ENCODE measurements at regions not wholly inside any gene's neighbourhood (a gene's known extent, or its start where the extent isn't known, plus 50 kb on each side); places are given as distances from the start of the nearest gene placed in this dataset.

DNA sequence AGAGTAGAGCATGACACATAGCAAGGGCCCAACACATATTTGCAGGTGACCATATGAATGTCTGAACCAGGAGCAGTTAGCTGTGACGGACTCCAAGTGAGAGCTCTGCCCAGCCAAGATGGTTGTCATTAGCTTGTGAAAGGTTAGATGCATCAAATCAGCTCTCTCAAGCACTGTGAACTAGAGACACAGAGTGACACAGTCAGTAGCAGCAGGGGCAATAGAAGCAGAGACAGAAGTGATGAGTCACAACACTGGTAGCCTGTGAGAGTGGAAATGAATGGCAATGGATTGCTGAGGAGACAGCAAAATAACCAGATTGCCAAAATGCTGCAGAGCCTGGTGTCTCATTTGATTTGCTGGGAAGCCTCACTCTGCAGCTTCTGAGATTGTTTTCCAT, 558.9 kb downstream of the PKHD1 start:
- CTCF ChIA-PET, result no interaction called here
- Histone ChIP-seq H3K79me2 (ENCODE audit: control insufficient read depth, insufficient read depth, low read length) (no peaks in the 10 kb centered on the region), H3K4me2 (replicated peaks; ENCODE audit: low read depth, low read length, poor library complexity, severe bottlenecking) (no peak overlapping the region), H3K4me1 (ENCODE audit: control insufficient read depth in 2 of 2, insufficient read depth in 2 of 2, low read length in 2 of 2) (no peaks in the 10 kb centered on the region), H3K36me3 (replicated peaks in 1 of 2; ENCODE audit: control extremely low read depth in 1 of 2, control insufficient read depth in 1 of 2, extremely low read depth in 1 of 2, insufficient read depth in 2 of 2, low read length in 1 of 2) (no peaks in the 10 kb centered on the region), H3K9me3 (ENCODE audit: control extremely low read depth in 1 of 3, control insufficient read depth in 2 of 3, insufficient read depth in 1 of 3, low read length in 2 of 3) (peaks cover 0 to 5% (median 0%) of the 10 kb centered on the region in 3 donors), H3K27me3 (replicated peaks in 1 of 4; ENCODE audit: control extremely low read depth in 1 of 4, control insufficient read depth in 3 of 4, insufficient read depth in 4 of 4, low read length in 3 of 4) (no peaks in the 10 kb centered on the region), H2AFZ (ENCODE audit: insufficient read depth, low read depth, low read length, poor library complexity, severe bottlenecking) (no peak overlapping the region), H4K20me1 (ENCODE audit: control insufficient read depth, insufficient read depth, low read length, poor library complexity, severe bottlenecking) (no peaks in the 10 kb centered on the region), H3K27ac (ENCODE audit: low read length in 2 of 2) (no peak overlapping the region), H3K4me3 (ENCODE audit: control extremely low read depth in 1 of 5, extremely low read depth in 1 of 5, insufficient read depth in 1 of 5, low read depth in 2 of 5, low read length in 4 of 5) (no peak overlapping the region), H3K9ac (ENCODE audit: low read length) (no peak overlapping the region)
- POLR2A ChIA-PET, result no interaction called here
- Mint-ChIP-seq H3K27ac (no peak overlapping the region), H3K9me3 (ENCODE audit: insufficient read depth) (no peaks in the 10 kb centered on the region), H3K4me1 (no peaks in the 10 kb centered on the region), H3K27me3 (no peaks in the 10 kb centered on the region), H3K4me3 (no peak overlapping the region)
- intact Hi-C loops (cut with micrococcal nuclease), result no loop called here
- ATAC-seq (ENCODE audit: low read depth) (no peak), DNase-seq (no peak)
- TF ChIP-seq, protein P1, sequence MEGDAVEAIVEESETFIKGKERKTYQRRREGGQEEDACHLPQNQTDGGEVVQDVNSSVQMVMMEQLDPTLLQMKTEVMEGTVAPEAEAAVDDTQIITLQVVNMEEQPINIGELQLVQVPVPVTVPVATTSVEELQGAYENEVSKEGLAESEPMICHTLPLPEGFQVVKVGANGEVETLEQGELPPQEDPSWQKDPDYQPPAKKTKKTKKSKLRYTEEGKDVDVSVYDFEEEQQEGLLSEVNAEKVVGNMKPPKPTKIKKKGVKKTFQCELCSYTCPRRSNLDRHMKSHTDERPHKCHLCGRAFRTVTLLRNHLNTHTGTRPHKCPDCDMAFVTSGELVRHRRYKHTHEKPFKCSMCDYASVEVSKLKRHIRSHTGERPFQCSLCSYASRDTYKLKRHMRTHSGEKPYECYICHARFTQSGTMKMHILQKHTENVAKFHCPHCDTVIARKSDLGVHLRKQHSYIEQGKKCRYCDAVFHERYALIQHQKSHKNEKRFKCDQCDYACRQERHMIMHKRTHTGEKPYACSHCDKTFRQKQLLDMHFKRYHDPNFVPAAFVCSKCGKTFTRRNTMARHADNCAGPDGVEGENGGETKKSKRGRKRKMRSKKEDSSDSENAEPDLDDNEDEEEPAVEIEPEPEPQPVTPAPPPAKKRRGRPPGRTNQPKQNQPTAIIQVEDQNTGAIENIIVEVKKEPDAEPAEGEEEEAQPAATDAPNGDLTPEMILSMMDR (IDR thresholded peaks at IDR 0.05), result no peak
- no peak for TF ChIP-seq EZH2 (IDR thresholded peaks at IDR 0.05; ENCODE audit: borderline replicate concordance, insufficient read depth, low read depth, low read length, poor library complexity, severe bottlenecking)
- WGBS (ENCODE audit: insufficient coverage), result 100% methylated on average over 1 of the region's 1 CpG

DNA sequence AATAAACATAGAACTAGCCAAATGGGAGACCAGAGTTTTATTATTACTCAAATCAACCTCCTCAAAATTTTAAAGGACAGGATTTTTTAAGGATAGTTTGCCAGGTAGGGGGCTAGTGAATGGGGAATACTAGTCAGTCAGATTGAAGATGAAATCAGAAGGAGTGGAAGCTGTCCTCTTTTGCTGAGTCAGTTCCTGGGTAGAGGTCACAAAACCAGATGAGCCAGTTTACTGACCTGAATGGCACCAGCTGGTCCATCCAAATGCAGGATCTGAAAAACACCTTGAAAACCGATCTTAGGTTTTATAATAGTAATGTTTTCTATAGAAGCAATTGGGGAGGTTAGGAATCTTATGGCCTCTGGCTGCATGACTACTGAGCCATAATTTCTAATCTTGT, 558.2 kb downstream of the PKHD1 start:
- no peak overlapping the region for H3K27ac Mint-ChIP-seq
- Histone ChIP-seq H3K27me3 (replicated peaks in 1 of 4; ENCODE audit: control extremely low read depth in 1 of 4, control insufficient read depth in 3 of 4, insufficient read depth in 4 of 4, low read length in 3 of 4) (no peaks in the 10 kb centered on the region), H4K20me1 (ENCODE audit: control insufficient read depth, insufficient read depth, low read length, poor library complexity, severe bottlenecking) (no peaks in the 10 kb centered on the region), H3K36me3 (replicated peaks in 1 of 2; ENCODE audit: control extremely low read depth in 1 of 2, control insufficient read depth in 1 of 2, extremely low read depth in 1 of 2, insufficient read depth in 2 of 2, low read length in 1 of 2) (no peaks in the 10 kb centered on the region), H3K79me2 (ENCODE audit: control insufficient read depth, insufficient read depth, low read length) (no peaks in the 10 kb centered on the region), H3K9me3 (ENCODE audit: control extremely low read depth in 1 of 3, control insufficient read depth in 2 of 3, insufficient read depth in 1 of 3, low read length in 2 of 3) (peaks cover 0 to 5% (median 0%) of the 10 kb centered on the region in 3 donors), H3K4me3 (ENCODE audit: control extremely low read depth in 1 of 5, extremely low read depth in 1 of 5, insufficient read depth in 1 of 5, low read depth in 2 of 5, low read length in 4 of 5) (no peak overlapping the region), H3K27ac (ENCODE audit: low read length in 2 of 2) (no peak overlapping the region), H3K4me1 (ENCODE audit: control insufficient read depth in 2 of 2, insufficient read depth in 2 of 2, low read length in 2 of 2) (no peaks in the 10 kb centered on the region), H3K4me2 (replicated peaks; ENCODE audit: low read depth, low read length, poor library complexity, severe bottlenecking) (no peak overlapping the region), H3K9ac (ENCODE audit: low read length) (no peak overlapping the region), H2AFZ (ENCODE audit: insufficient read depth, low read depth, low read length, poor library complexity, severe bottlenecking) (no peak overlapping the region)
- intact Hi-C loops (cut with micrococcal nuclease), result no loop called here
- no peak for DNase-seq
- ChIA-PET POLR2A (no interaction called here), CTCF (no interaction called here)
- H3K4me3 Mint-ChIP-seq, result no peak overlapping the region
- no peaks in the 10 kb centered on the region for H3K4me1 Mint-ChIP-seq
- ATAC-seq (ENCODE audit: low read depth), result no peak
- TF ChIP-seq, protein P1 (IDR thresholded peaks at IDR 0.05), result no peak
- no peak for TF ChIP-seq EZH2 (IDR thresholded peaks at IDR 0.05; ENCODE audit: borderline replicate concordance, insufficient read depth, low read depth, low read length, poor library complexity, severe bottlenecking)
- H3K9me3 Mint-ChIP-seq (ENCODE audit: insufficient read depth), result no peaks in the 10 kb centered on the region
- H3K27me3 Mint-ChIP-seq, result no peaks in the 10 kb centered on the region
- no CpG with 5 or more reads among the region's 1 CpG for WGBS (ENCODE audit: insufficient coverage)

Measured in B cell (primary cell).